GM20431 (cell line): ENCODE measurements at regions not wholly inside any gene's neighbourhood (a gene's known extent, or its start where the extent isn't known, plus 50 kb on each side); places are given as distances from the start of the nearest gene placed in this dataset.

ENCODE experiments used
- in situ Hi-C: fragments of 300-500 bp; cut with MseI, MboI; formaldehyde crosslinking; loops from one replicate; pipeline ENCODE4 v1.15.0; 2020; ENCODE audit warnings: low sequenced_read_pairs; ENCODE audit not compliant: unreplicated experiment

GRCh38 chr2:133661392-133661791, 93.1 kb upstream of the NCKAP5 start:
- in situ Hi-C loops = no loop called here

GRCh38 chr2:133666621-133667020, 98.4 kb upstream of the NCKAP5 start:
- in situ Hi-C loops = no loop called here

- in situ Hi-C loops = no loop called here
Measured at GRCh38 chr2:133667085-133667484, 98.8 kb upstream of the NCKAP5 start.

GRCh38 chr2:133667968-133668367, 99.7 kb upstream of the NCKAP5 start:
- in situ Hi-C loops = no loop called here

GRCh38 chr2:133668547-133668946, 100.3 kb upstream of the NCKAP5 start:
- in situ Hi-C loops = no loop called here

GRCh38 chr2:133673305-133673905, 105.1 kb upstream of the NCKAP5 start:
- in situ Hi-C loops = no loop called here

- in situ Hi-C loops = no loop called here
Measured at GRCh38 chr2:133674066-133674432, 105.8 kb upstream of the NCKAP5 start.

- in situ Hi-C loops = no loop called here
Measured at GRCh38 chr2:133674433-133675331, 106.4 kb upstream of the NCKAP5 start.

GRCh38 chr2:133676392-133677130, 108.3 kb upstream of the NCKAP5 start:
- in situ Hi-C loops = no loop called here

GRCh38 chr2:133680343-133681049, 112.2 kb upstream of the NCKAP5 start:
- in situ Hi-C loops = no loop called here

GRCh38 chr2:133682347-133682746, 114.1 kb upstream of the NCKAP5 start:
- in situ Hi-C loops = no loop called here

- in situ Hi-C loops = no loop called here
Measured at GRCh38 chr2:133682906-133683305, 114.6 kb upstream of the NCKAP5 start.

GRCh38 chr2:133685636-133686215, 117.5 kb upstream of the NCKAP5 start:
- in situ Hi-C loops = no loop called here

- in situ Hi-C loops = no loop called here
Measured at GRCh38 chr2:133690780-133691179, 122.5 kb upstream of the NCKAP5 start.

GRCh38 chr2:133691336-133691735, 123.1 kb upstream of the NCKAP5 start:
- in situ Hi-C loops = no loop called here

GRCh38 chr2:133705287-133705686, 137.0 kb upstream of the NCKAP5 start:
- in situ Hi-C loops = no loop called here

GRCh38 chr2:133710613-133711012, 142.3 kb upstream of the NCKAP5 start:
- in situ Hi-C loops = no loop called here

GRCh38 chr2:133711201-133711600, 142.9 kb upstream of the NCKAP5 start:
- in situ Hi-C loops = no loop called here

- in situ Hi-C loops = no loop called here
Measured at GRCh38 chr2:133711806-133712205, 143.5 kb upstream of the NCKAP5 start.

GRCh38 chr2:133712369-133712768, 144.1 kb upstream of the NCKAP5 start:
- in situ Hi-C loops = no loop called here
